Thyroid gland (tissue), 4 donors: ENCODE measurements at regions not wholly inside any gene's neighbourhood (a gene's known extent, or its start where the extent isn't known, plus 50 kb on each side); places are given as distances from the start of the nearest gene placed in this dataset.
"Not testable (repeated sequence)": the region's sequence is repeated elsewhere in the genome, so short reads cannot be mapped to it uniquely, and the experiment has no call there.

Experiments used
- DNase-seq, 2 donors: peaks; one replicate each; pipeline ENCODE4 v3.0.0-alpha.2; 2019
- H3K27ac ChIP-seq, 3 donors: fragments of 200-600 bp; sonication (generic); 1 replicate in 2 of 3; 2 replicates in 1 of 3; pipeline ENCODE4 v1.5.1; 2016 to 2019; ENCODE audit warnings: mild to moderate bottlenecking in 1 of 3, moderate library complexity in 1 of 3
- H3K27me3 ChIP-seq: fragments of 200-600 bp; sonication (generic); one replicate; pipeline ENCODE4 v1.5.1; 2019
- H3K36me3 ChIP-seq, 2 donors: fragments of 200-600 bp; sonication (generic); one replicate each; pipeline ENCODE4 v1.5.1; 2016 to 2019
- H3K4me1 ChIP-seq, 2 donors: fragments of 200-600 bp; sonication (generic); one replicate each; pipeline ENCODE4 v1.5.1; 2017 to 2019
- H3K4me3 ChIP-seq, 3 donors: fragments of 200-600 bp; sonication (generic); replicated peaks in 1 of 3; 1 replicate in 2 of 3; 2 replicates in 1 of 3; pipeline ENCODE4 v1.5.1; 2016; ENCODE audit warnings: mild to moderate bottlenecking in 1 of 3
- H3K9me3 ChIP-seq: fragments of 200-600 bp; sonication (generic); one replicate; pipeline ENCODE4 v1.5.1; 2017
- CTCF ChIP-seq, 6 experiments: fragments of 200-600 bp in 3 of 6; fragments of 450-650 bp in 3 of 6; sonication (generic) in 3 of 6; IDR thresholded peaks; one replicate each; pipeline ENCODE4 v1.5.1; 2016 to 2019; ENCODE audit warnings: antibody characterized with exemption in 6 of 6, mild to moderate bottlenecking in 2 of 6, inconsistent platforms in 1 of 6, moderate library complexity in 1 of 6
- POLR2A ChIP-seq, 2 donors: fragments of 450-650 bp; IDR thresholded peaks; one replicate each; pipeline ENCODE4 v1.6.1; 2017; ENCODE audit warnings: antibody characterized with exemption in 2 of 2, mild to moderate bottlenecking in 2 of 2, moderate library complexity in 1 of 2
- WGBS, 2 donors: methylation state at CpG; one replicate each; pipeline ENCODE4 v1.1.5; 2017; 5-methylcytosine and 5-hydroxymethylcytosine counted together
- intact Hi-C: fragments of 100-400 bp; cut with DNase I; formaldehyde crosslinking; loops from one replicate; pipeline ENCODE4 v1.15.1; 2023

GRCh38 chr11:109708184-109708583 is 286.2 kb downstream of the C11orf87 start:
- no peak for TF ChIP-seq POLR2A (IDR thresholded peaks at IDR 0.05)
- TF ChIP-seq CTCF (IDR thresholded peaks at IDR 0.05), result no peak
- intact Hi-C loops, result no loop called here
- Histone ChIP-seq H3K36me3 (no peaks in the 10 kb centered on the region), H3K27me3 (no peaks in the 10 kb centered on the region), H3K4me3 (no peak overlapping the region), H3K9me3 (no peaks in the 10 kb centered on the region), H3K27ac (no peak overlapping the region), H3K4me1 (no peaks in the 10 kb centered on the region)
- no peak for DNase-seq
- 26 to 31% methylated on average over 1 of the region's 1 CpG for WGBS, 2 donors

GRCh38 chr11:109714444-109714843 is 292.5 kb downstream of the C11orf87 start:
- DNase-seq, intact Hi-C loops, H3K27ac ChIP-seq, H3K4me1 ChIP-seq, H3K4me3 ChIP-seq, H3K36me3 ChIP-seq, H3K27me3 ChIP-seq, H3K9me3 ChIP-seq: not testable (repeated sequence)
- WGBS, 2 donors, result 80 to 100% methylated on average over 1 of the region's 2 CpGs

GRCh38 chr11:109715424-109715823 is 293.4 kb downstream of the C11orf87 start:
- intact Hi-C loops, H3K36me3 ChIP-seq: not testable (repeated sequence)
- WGBS, 2 donors, result 75 to 84% methylated on average over 4 of the region's 4 CpGs

GRCh38 chr11:109726061-109726460 is 304.1 kb downstream of the C11orf87 start:
- Histone ChIP-seq H3K27me3 (no peaks in the 10 kb centered on the region), H3K36me3 (no peaks in the 10 kb centered on the region), H3K4me3 (no peak overlapping the region), H3K4me1 (no peaks in the 10 kb centered on the region), H3K9me3 (no peaks in the 10 kb centered on the region), H3K27ac (no peak overlapping the region)
- DNase-seq, result no peak
- TF ChIP-seq CTCF (IDR thresholded peaks at IDR 0.05), result no peak
- TF ChIP-seq POLR2A (IDR thresholded peaks at IDR 0.05), result no peak
- 63 to 75% methylated on average over 2 of the region's 2 CpGs for WGBS, 2 donors
- intact Hi-C loops, result no loop called here

More at GRCh38 chr11:109715424-109715823, 293.4 kb downstream of the C11orf87 start:
- not testable (repeated sequence) for H3K27ac ChIP-seq, H3K4me1 ChIP-seq, H3K9me3 ChIP-seq, H3K27me3 ChIP-seq, H3K4me3 ChIP-seq, DNase-seq

- Histone ChIP-seq H3K36me3 (no peaks in the 10 kb centered on the region), H3K27me3 (no peaks in the 10 kb centered on the region), H3K9me3 (no peaks in the 10 kb centered on the region), H3K4me1 (no peaks in the 10 kb centered on the region), H3K27ac (no peak overlapping the region), H3K4me3 (no peak overlapping the region)
- no peak for TF ChIP-seq CTCF (IDR thresholded peaks at IDR 0.05)
- WGBS, 2 donors, result 88 to 96% methylated on average over 1 of the region's 1 CpG
- DNase-seq, result no peak
- intact Hi-C loops, result no loop called here
Observed at GRCh38 chr11:109728056-109728455, 306.1 kb downstream of the C11orf87 start.

- TF ChIP-seq CTCF (IDR thresholded peaks at IDR 0.05), result no peak
- TF ChIP-seq POLR2A (IDR thresholded peaks at IDR 0.05), result no peak
- DNase-seq, result no peak
- H3K9me3 ChIP-seq, result no peaks in the 10 kb centered on the region
- intact Hi-C loops, result no loop called here
- H3K27ac ChIP-seq, result no peak overlapping the region
- 30 to 64% methylated on average over 4 of the region's 4 CpGs for whole genome bisulfite sequencing, 2 donors
- H3K36me3 ChIP-seq, result no peaks in the 10 kb centered on the region
- no peaks in the 10 kb centered on the region for H3K4me1 ChIP-seq
- H3K4me3 ChIP-seq, result no peak overlapping the region
- H3K27me3 ChIP-seq, result no peaks in the 10 kb centered on the region
Observed at GRCh38 chr11:109729761-109730160, 307.8 kb downstream of the C11orf87 start.
